T-helper 17 cell (primary cell): ENCODE measurements at regions not wholly inside any gene's neighbourhood (a gene's known extent, or its start where the extent isn't known, plus 50 kb on each side); places are given as distances from the start of the nearest gene placed in this dataset.

Experiments used
- ATAC-seq: fragments of 150-1000 bp; cut with Tn5 transposase; 2 replicates; pipeline ENCODE4 v1.10.0; 2021; ENCODE audit warnings: mild to moderate bottlenecking, moderate library complexity
- DNase-seq, 3 donors: peaks; one replicate each; pipeline versions ENCODE4 v3.0.0 to v3.0.0-alpha.2; 2020 to 2021
- H3K9me3 ChIP-seq: one replicate; pipeline ENCODE4 v1.7.0; 2013; ENCODE audit warnings: low read length, mild to moderate bottlenecking; ENCODE audit not compliant: control insufficient read depth, poor library complexity, severe bottlenecking
- H3K27ac Mint-ChIP-seq: one replicate; pipeline ENCODE4 v1.8.0; 2022; ENCODE audit warnings: mild to moderate bottlenecking, moderate library complexity, mixed read lengths
- H3K27me3 Mint-ChIP-seq: one replicate; pipeline ENCODE4 v1.8.0; 2022; ENCODE audit warnings: mixed read lengths
- H3K36me3 Mint-ChIP-seq: one replicate; pipeline ENCODE4 v1.8.0; 2022; ENCODE audit warnings: low read depth, mixed read lengths
- H3K4me1 Mint-ChIP-seq: one replicate; pipeline ENCODE4 v1.8.0; 2022; ENCODE audit warnings: mild to moderate bottlenecking, mixed read lengths
- H3K4me3 Mint-ChIP-seq: one replicate; pipeline ENCODE4 v1.8.0; 2022; ENCODE audit warnings: mild to moderate bottlenecking, moderate library complexity, mixed read lengths

- Mint-ChIP-seq H3K27me3 (no peaks in the 10 kb centered on the region), H3K27ac (peak overlapping the region; percentile 93), H3K4me3 (no peak overlapping the region), H3K4me1 (peaks cover 16% of the 10 kb centered on the region), H3K36me3 (no peaks in the 10 kb centered on the region)
- H3K9me3 ChIP-seq, result no peaks in the 10 kb centered on the region
- ATAC-seq, result no peak
- no peak for DNase-seq
These were observed 165.2 kb downstream of the BTG1 start for GRCh38 chr12:91980389-91980821.

DNA sequence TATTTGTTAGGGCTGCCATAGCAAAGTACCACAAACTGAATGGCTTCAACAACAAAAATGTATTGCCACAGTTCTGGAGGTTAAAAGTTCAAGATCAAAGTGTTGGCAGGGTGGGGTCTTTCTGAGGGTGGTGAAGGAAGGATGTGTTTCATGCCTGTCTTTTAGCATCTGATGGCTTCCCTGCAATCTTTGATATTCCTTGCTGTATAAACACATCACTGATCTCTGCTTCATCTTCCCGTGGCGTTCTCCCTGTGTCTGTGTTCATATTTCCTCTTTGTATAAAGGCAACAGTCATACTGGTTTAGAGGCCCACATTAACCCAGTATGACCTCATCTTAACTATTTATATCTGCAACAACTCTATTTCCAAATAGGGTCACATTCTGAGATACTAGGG is 167.5 kb downstream of the BTG1 start:
- Mint-ChIP-seq H3K4me3 (peak overlapping the region; percentile 43), H3K4me1 (peaks cover 9% of the 10 kb centered on the region), H3K27me3 (no peaks in the 10 kb centered on the region), H3K36me3 (no peaks in the 10 kb centered on the region), H3K27ac (peak overlapping the region; percentile 93)
- ATAC-seq (peak; percentile 92), DNase-seq (peak in 2 of 3 donors; percentile 12 to 15)
- no peaks in the 10 kb centered on the region for H3K9me3 ChIP-seq

- ATAC-seq, result no peak
- DNase-seq, result no peak
- H3K9me3 ChIP-seq, result no peaks in the 10 kb centered on the region
- Mint-ChIP-seq H3K4me3 (no peak overlapping the region), H3K27ac (peak overlapping the region; percentile 93), H3K4me1 (peaks cover 9% of the 10 kb centered on the region), H3K36me3 (no peaks in the 10 kb centered on the region), H3K27me3 (no peaks in the 10 kb centered on the region)
These were observed 169.8 kb downstream of the BTG1 start for GRCh38 chr12:91975891-91976290.

DNA sequence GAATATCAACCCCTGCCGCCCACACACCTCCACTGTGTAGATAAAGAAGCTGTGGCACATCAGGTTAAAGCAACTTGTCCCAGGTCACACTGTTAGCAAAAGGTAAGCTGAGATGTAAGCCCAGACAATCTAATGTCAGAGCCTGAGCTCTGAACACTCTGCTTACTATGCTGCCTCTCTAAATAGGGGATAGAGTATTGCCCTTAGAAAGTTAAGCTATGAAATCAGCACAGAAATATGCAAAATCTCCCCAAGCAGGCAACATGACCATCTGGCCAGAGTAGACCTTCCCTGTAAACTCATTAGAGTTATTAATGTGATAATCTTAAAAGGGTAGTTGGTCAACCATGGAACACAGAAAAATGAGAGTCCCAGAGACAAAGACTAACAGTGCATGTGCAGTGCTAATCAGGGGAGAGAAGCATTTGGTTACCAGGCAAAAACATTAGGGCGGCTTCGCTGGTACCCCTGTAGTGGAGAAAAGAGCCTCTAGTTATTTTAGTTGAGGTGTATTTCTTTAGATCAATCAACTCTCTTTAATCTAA is 171.0 kb downstream of the BTG1 start:
- no peak for ATAC-seq
- Mint-ChIP-seq H3K4me1 (peaks cover 9% of the 10 kb centered on the region), H3K4me3 (no peak overlapping the region), H3K27me3 (no peaks in the 10 kb centered on the region), H3K36me3 (no peaks in the 10 kb centered on the region), H3K27ac (peak overlapping the region; percentile 93)
- DNase-seq, result no peak
- no peaks in the 10 kb centered on the region for H3K9me3 ChIP-seq

DNA sequence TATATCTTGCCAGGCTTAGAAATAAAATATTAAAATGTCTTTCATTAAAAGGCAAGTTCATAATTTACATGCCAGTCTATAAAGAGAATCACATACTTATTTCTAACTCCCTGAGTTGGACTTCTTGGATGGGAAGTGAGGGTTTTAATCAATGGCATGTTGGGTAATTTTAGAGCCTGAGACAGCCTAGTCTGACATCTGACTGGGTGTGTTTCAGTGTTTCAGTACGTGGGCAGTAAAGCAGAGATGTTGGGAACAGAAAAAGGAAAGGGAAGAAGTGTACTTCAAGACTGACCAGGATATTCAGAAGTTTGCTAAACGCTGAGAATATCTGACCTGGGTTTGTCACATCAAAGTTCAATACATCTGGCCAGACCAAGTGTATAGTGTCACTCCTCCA is 171.8 kb downstream of the BTG1 start:
- Mint-ChIP-seq H3K4me1 (peaks cover 9% of the 10 kb centered on the region), H3K27me3 (no peaks in the 10 kb centered on the region)

DNA sequence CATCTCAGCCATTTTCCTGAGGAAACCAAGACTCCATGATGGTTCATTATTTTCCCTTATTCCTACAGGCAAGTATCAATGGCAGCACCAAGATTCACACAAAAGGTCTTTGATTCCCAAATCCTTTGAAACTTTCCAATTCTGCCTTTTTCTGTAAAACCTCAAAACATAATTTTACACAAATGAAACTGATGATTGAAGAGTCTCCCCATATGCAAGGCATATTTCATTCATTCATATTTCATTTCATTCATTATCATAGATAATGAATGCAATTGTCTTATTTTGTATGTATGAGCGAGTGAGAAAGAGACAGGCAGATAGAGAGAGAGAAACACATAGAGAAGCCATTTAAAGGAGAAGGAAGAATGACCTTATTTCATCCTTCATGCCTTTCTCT is 172.8 kb downstream of the BTG1 start:
- Mint-ChIP-seq H3K36me3 (peaks cover 2% of the 10 kb centered on the region), H3K4me1 (peaks cover 3% of the 10 kb centered on the region), H3K27ac (peak overlapping the region; percentile 93), H3K27me3 (no peaks in the 10 kb centered on the region), H3K4me3 (no peak overlapping the region)
- no peak for ATAC-seq
- no peaks in the 10 kb centered on the region for H3K9me3 ChIP-seq
- DNase-seq, result no peak

More for the DNA sequence above, 171.8 kb downstream of the BTG1 start:
- ATAC-seq (no peak), DNase-seq (no peak)
- peaks cover 2% of the 10 kb centered on the region for H3K36me3 Mint-ChIP-seq
- no peak overlapping the region for H3K4me3 Mint-ChIP-seq
- H3K27ac Mint-ChIP-seq, result peak overlapping the region; percentile 93
- no peaks in the 10 kb centered on the region for H3K9me3 ChIP-seq

- Mint-ChIP-seq H3K36me3 (peaks cover 2% of the 10 kb centered on the region), H3K27me3 (peaks cover 4% of the 10 kb centered on the region), H3K4me1 (peaks cover 2% of the 10 kb centered on the region), H3K27ac (no peak overlapping the region), H3K4me3 (no peak overlapping the region)
- no peak for ATAC-seq
- no peaks in the 10 kb centered on the region for H3K9me3 ChIP-seq
- no peak for DNase-seq
These were observed 176.9 kb downstream of the BTG1 start for GRCh38 chr12:91968777-91969171.

GRCh38 chr12:91968076-91968776 is 177.4 kb downstream of the BTG1 start:
- no peak overlapping the region for H3K27ac Mint-ChIP-seq
- DNase-seq (no peak), ATAC-seq (no peak)
- H3K36me3 Mint-ChIP-seq, result peaks cover 3% of the 10 kb centered on the region
- H3K9me3 ChIP-seq, result no peaks in the 10 kb centered on the region
- H3K4me1 Mint-ChIP-seq, result peaks cover 2% of the 10 kb centered on the region
- no peak overlapping the region for H3K4me3 Mint-ChIP-seq
- peaks cover 4% of the 10 kb centered on the region for H3K27me3 Mint-ChIP-seq

DNA sequence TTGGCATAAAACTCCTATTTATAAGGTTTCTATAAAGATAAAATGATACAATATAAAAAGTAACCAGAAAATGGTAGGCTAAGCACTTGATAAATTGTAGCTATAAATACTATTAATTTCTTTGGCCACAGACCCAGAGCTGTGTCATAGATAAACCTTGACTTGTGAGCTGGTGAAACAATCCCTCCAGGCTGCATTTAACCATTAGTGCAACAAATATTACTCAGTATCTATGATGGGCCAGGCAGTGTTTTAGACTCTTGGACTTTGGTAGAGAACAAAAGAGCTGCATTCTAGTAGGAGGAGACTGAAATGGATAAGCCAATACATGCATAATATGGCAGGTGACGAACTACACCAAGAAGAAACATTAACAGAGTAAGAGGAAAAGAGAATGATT is 178.1 kb downstream of the BTG1 start:
- ATAC-seq (no peak), DNase-seq (no peak)
- no peaks in the 10 kb centered on the region for H3K9me3 ChIP-seq
- Mint-ChIP-seq H3K36me3 (peaks cover 4% of the 10 kb centered on the region), H3K4me1 (peaks cover 2% of the 10 kb centered on the region), H3K27me3 (peaks cover 4% of the 10 kb centered on the region), H3K27ac (no peak overlapping the region), H3K4me3 (no peak overlapping the region)

- DNase-seq (no peak), ATAC-seq (no peak)
- no peaks in the 10 kb centered on the region for H3K9me3 ChIP-seq
- Mint-ChIP-seq H3K36me3 (peaks cover 4% of the 10 kb centered on the region), H3K27me3 (peaks cover 4% of the 10 kb centered on the region), H3K27ac (peak overlapping the region; percentile 34), H3K4me1 (peaks cover 2% of the 10 kb centered on the region), H3K4me3 (no peak overlapping the region)
These were observed 179.9 kb downstream of the BTG1 start for GRCh38 chr12:91965781-91966180.

GRCh38 chr12:91964501-91964900 is 181.1 kb downstream of the BTG1 start:
- peaks cover 4% of the 10 kb centered on the region for H3K36me3 Mint-ChIP-seq
- H3K27ac Mint-ChIP-seq, result no peak overlapping the region
- ATAC-seq (no peak), DNase-seq (no peak)
- no peak overlapping the region for H3K4me3 Mint-ChIP-seq
- H3K4me1 Mint-ChIP-seq, result peaks cover 2% of the 10 kb centered on the region
- peaks cover 4% of the 10 kb centered on the region for H3K27me3 Mint-ChIP-seq
- H3K9me3 ChIP-seq, result no peaks in the 10 kb centered on the region

- Mint-ChIP-seq H3K4me3 (no peak overlapping the region), H3K4me1 (no peaks in the 10 kb centered on the region)
These were observed 186.4 kb downstream of the BTG1 start for GRCh38 chr12:91959220-91959619.

GRCh38 chr12:91958816-91959215 is 186.8 kb downstream of the BTG1 start:
- Mint-ChIP-seq H3K27ac (no peak overlapping the region), H3K4me3 (no peak overlapping the region), H3K4me1 (no peaks in the 10 kb centered on the region), H3K36me3 (peaks cover 2% of the 10 kb centered on the region), H3K27me3 (no peaks in the 10 kb centered on the region)
- no peak for ATAC-seq
- DNase-seq, result no peak
- no peaks in the 10 kb centered on the region for H3K9me3 ChIP-seq

More at GRCh38 chr12:91959220-91959619, 186.4 kb downstream of the BTG1 start:
- no peaks in the 10 kb centered on the region for H3K27me3 Mint-ChIP-seq
- no peaks in the 10 kb centered on the region for H3K9me3 ChIP-seq
- no peak overlapping the region for H3K27ac Mint-ChIP-seq
- DNase-seq, result no peak
- ATAC-seq, result no peak
- peaks cover 2% of the 10 kb centered on the region for H3K36me3 Mint-ChIP-seq

DNA sequence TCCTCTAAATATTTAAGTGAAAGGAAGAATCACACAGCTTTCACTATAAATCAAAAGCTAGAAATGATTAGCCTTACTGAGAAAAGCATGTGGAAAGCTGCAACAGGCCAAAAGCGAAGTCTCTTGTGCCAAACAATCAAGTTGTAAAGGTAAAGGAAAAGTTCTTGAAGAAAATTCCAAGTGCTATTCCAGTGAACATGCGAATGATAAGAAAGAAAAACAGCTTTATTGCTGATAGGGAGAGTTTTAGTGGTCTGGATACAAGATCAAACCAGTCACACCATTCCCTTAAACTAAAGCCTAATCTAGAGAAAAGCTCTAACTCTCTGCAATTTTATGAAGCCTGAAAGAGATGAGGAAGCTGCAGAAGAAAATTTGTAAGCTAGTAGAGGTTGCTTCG is 190.9 kb downstream of the BTG1 start:
- DNase-seq, result no peak
- Mint-ChIP-seq H3K27me3 (no peaks in the 10 kb centered on the region), H3K27ac (peak overlapping the region; percentile 1)

More for the DNA sequence above, 190.9 kb downstream of the BTG1 start:
- H3K9me3 ChIP-seq, result no peaks in the 10 kb centered on the region
- Mint-ChIP-seq H3K4me1 (no peaks in the 10 kb centered on the region), H3K36me3 (no peaks in the 10 kb centered on the region), H3K4me3 (no peak overlapping the region)
- no peak for ATAC-seq
